Islet of Langerhans (tissue), 1 donor: ENCODE measurements at regions not wholly inside any gene's neighbourhood (a gene's known extent, or its start where the extent isn't known, plus 50 kb on each side); places are given as distances from the start of the nearest gene placed in this dataset.
A peak's percentile ranks its signal among the peaks of the same experiment; 100 is the strongest.
"Not testable (repeated sequence)": the region's sequence is repeated elsewhere in the genome, so short reads cannot be mapped to it uniquely, and the experiment has no call there.

Experiments used
- FAIRE-seq: peaks from one replicate; lab custom pipeline; 2011; peaks lifted over from hg19 to GRCh38; lab: Jason Lieb, UNC

DNA sequence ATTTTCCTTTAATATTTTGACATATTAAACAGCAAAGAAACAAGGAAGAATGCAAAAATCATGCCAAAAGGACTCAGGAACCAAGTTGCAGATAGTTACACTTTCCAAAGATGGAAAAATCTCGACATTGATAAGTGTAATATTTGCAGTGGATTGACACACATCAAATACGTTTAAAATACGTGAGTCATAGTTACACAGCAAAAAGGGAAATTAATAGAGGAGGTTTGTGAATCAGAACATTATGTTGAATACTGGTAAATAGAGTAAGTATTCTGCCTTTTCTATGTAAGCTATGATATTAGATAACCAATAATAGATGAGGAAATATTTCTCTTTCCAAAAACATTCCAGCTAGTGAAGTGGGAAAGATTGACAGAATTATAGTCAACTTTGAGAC, 1761.3 kb upstream of the IGFBP7 start:
- no peak for FAIRE-seq

GRCh38 chr4:58849026-58849425, 1738.8 kb upstream of the IGFBP7 start:
- no peak for FAIRE-seq

DNA sequence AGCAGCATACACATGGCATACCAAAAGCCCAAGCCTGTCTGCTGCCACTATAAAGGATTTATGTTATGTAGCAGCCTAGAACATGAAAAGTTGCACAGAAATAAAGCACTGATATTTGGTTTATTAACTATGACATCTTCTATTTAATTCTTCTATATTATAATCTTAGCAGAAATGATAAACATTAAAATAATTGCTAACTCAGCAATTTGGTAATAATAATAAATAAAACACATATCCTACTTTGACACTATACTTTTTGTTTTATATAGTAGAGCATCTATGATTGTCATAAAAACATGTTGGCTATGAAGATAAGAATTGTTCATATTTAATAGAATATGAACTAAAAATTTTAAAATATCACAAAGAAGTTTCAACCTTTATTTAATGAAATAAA, 1733.3 kb upstream of the IGFBP7 start:
- no peak for FAIRE-seq

DNA sequence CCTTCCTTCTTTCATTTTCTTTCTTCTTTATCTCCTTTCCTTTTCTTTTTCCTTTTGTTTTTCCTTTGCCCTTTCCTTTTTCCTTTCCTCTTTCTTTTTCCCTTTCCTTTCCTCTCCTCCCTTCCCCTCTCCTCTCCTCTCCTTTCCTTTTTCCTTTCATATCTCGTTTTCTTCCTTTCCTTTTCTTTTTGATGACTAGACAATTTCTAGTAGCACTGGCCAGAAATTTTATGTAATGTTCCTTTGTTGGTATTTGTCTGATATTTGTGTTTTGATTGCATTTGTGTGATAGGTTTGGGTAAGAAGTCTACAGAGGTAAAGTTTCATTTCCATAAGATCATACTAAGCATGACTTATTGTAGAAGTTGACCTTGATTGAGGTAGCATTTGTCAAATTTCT, 1722.9 kb upstream of the IGFBP7 start:
- FAIRE-seq = no peak

DNA sequence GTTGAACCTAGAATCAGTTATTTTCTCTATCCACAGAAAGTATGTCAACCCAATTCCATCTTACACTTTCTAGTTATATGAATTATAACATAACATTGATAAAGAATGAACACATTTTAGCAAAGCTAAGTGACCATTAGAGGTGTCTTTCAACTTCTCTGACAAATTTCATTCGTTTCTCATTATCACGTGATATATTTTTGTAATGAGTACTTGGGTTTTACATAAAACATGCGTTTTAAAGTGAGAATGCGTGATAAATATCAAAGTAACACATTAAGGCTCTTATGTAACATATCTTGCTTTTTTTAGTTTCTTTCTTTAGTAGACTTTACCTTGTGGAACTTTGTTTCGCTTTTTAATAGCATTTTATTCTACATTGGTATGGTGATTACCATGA, 1715.1 kb upstream of the IGFBP7 start:
- FAIRE-seq = no peak

GRCh38 chr4:58818560-58818959, 1708.4 kb upstream of the IGFBP7 start:
- FAIRE-seq = not testable (repeated sequence)

GRCh38 chr4:58809948-58810347, 1699.8 kb upstream of the IGFBP7 start:
- FAIRE-seq = no peak

GRCh38 chr4:58809366-58809765, 1699.2 kb upstream of the IGFBP7 start:
- FAIRE-seq = no peak

GRCh38 chr4:58808817-58809216, 1698.6 kb upstream of the IGFBP7 start:
- no peak for FAIRE-seq

- no peak for FAIRE-seq
These were observed 1697.8 kb upstream of the IGFBP7 start for GRCh38 chr4:58807843-58808615.

GRCh38 chr4:58776627-58777026, 1666.4 kb upstream of the IGFBP7 start:
- FAIRE-seq = no peak

DNA sequence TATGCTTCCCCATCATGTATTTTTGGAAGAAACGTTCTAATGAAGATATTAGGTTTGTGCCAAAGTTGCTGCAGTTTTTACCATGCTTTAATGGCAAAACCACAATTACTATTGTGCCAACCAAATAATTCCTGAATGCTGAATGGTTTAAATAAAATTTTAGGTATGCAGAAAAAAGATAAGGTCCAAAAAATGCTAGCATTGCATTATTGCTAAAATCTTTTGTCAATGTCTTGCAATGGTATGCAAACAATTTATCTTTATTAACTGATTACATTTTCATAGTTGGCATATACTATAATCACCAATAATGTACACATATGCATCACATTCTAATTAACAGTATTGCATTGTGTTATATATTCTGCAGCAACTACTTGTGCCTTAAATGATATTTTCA, 1657.4 kb upstream of the IGFBP7 start:
- no peak for FAIRE-seq

DNA sequence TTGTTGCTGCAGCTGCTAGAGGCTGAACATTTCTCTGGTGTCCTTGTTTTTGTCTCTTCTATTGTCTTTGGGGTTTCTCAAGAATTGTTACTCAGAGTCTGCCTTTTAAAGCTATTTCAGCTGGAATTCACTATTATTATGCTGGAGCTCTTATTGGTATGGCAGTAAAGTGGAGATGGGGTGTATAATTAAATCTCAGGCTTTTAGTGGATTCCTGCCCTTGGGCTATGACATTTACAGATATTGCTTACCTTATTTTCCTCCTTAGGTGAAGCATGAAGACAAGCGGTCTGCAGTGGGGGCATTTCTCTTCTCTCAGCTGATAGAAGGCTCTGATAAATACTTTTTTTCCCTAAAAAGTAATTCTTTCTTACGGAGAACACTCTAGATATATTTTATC, 1656.6 kb upstream of the IGFBP7 start:
- FAIRE-seq = no peak

DNA sequence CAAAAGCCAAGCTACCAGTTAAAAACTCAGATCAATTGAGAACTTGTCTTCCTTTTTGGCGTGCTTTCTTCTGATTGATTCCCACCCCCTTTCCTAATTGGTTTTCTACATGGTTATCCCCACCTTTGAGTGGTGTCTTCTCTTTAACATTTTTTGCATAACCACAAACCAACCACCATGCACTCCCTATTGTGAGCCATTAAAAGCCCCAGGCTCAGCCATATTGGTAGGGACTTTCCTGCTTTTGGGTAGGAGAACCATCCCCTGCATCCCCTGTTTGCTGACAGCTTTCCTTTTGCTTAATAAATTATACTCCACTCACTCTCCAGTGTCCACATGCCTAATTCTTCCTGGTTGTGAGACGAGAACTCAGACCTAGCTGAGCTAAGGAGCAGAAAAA, 1651.4 kb upstream of the IGFBP7 start:
- FAIRE-seq = no peak

- peak; percentile 99 for FAIRE-seq
These were observed 1650.6 kb upstream of the IGFBP7 start for GRCh38 chr4:58760737-58761136.

DNA sequence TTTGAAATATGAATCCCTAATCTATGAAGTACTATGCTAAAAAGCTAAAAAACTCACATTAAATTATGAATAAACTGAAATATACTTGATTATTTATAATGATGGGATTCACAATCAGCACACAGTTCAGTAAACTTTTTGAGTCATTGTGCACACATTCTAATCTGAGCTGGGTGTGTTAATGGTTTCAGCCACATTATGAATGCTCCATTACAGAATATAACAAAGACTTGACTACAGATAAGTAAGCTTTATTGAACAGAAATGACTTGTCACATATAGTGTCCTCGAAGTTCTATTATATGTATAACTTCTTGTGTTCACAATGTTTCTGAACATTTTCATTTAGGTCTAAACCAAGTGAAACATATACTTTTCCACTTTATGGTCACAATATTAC, 1649.9 kb upstream of the IGFBP7 start:
- no peak for FAIRE-seq

DNA sequence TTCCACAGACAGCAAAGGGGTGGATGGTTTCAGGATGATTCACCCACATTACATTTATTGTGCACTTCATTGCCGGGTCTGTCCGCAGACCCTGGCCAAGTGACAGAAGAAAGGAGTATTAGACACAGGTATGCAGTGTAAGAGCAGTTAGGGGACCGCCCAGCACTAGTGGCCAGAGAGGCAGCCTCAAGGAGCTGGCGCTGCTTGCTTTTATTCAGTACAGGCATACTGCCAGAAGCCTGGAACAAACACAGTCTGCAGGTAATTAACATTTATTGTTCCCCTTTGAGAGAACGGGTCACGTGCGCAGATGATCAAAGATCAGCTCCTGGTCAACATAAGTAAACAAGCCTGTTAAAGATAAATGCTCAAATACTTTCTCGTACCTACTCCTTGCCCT, 1639.0 kb upstream of the IGFBP7 start:
- FAIRE-seq = no peak

- no peak for FAIRE-seq
These were observed 1630.7 kb upstream of the IGFBP7 start for GRCh38 chr4:58740897-58741296.

GRCh38 chr4:58739275-58739674, 1629.1 kb upstream of the IGFBP7 start:
- no peak for FAIRE-seq

DNA sequence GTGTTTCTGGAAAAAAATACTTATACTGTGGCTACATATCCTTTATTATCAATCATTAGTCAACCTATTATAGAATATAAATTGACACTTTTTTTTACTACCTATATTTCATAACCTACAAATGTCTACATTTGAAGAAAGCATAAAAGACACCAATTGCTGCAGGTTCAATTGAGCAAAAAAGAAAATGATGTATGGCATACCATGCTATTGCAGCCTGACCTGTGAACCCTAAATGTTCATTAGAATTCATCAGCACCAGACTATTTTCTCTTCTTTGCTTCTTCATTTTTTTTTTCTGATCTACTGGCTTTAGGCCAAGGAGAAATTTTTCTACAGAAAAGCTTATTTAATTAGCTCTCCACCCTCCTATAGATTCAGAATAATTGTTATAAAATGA, 1628.2 kb upstream of the IGFBP7 start:
- FAIRE-seq = no peak

DNA sequence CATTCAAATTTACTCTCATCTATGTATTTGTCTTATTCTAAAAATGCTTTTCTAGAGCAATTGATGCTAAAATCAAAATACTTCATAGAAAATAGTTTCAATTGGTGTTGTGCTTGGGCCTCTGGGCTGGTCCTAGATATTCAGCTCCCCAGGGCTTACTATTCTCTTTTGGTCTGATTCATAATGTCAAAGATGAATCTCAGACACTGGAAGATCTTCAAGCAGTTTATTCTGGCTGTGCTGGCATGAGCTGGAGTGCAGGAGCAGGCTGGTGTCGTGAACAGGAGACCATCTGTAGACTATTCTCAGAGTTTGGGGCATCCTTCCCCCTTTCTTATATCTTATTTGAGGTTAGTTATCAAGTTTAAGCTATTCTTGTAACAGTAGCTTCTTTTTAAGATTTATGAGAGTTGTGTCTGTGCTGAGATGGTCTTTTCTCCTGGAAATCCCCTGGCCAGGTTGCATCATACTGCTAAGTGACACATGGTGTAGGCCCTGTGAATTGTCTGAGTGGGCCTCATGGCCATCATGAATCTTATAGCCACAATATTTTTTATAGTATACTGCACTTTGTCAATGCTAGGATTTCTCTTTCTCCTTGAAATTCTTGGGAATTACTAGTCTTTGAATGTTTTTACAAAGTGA, 1624.0 kb upstream of the IGFBP7 start:
- FAIRE-seq = no peak

DNA sequence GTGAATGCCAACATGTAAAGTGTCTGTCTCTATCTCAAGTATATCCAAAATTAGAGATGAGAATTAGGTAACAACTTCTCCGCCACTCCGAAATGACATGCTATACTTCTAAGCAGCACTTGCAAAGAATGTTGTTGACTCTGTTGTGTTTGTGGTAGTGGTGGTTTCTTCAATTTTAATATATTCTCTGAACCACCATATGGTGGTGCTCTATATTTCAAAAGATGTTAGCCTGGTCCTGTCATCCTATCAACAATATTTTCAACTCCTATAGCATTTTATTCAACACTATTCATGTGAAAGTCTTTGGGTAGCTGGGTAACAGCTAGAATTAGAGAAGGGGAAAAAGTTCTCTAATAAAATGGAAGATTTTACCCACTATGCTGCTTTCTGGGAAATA, 1622.8 kb upstream of the IGFBP7 start:
- FAIRE-seq = no peak

GRCh38 chr4:58723954-58724353, 1613.8 kb upstream of the IGFBP7 start:
- no peak for FAIRE-seq

GRCh38 chr4:58711039-58711438, 1600.9 kb upstream of the IGFBP7 start:
- no peak for FAIRE-seq
